Activated naive CD8-positive, alpha-beta T cell treated with anti-CD3 and anti-CD28 coated beads, Interleukin-2, amount 50 U/mL, for 24 hours (primary cell): ENCODE measurements at regions not wholly inside any gene's neighbourhood (a gene's known extent, or its start where the extent isn't known, plus 50 kb on each side); places are given as distances from the start of the nearest gene placed in this dataset.

Experiments used
- ATAC-seq: fragments of 150-1000 bp; cut with Tn5 transposase; one replicate; pipeline ENCODE4 v1.10.0; 2021
- DNase-seq: peaks from one replicate; pipeline ENCODE4 v3.0.0; 2021
- H3K27ac Mint-ChIP-seq: one replicate; pipeline ENCODE4 v1.8.0; 2021; ENCODE audit warnings: mild to moderate bottlenecking, mixed read lengths
- H3K27me3 Mint-ChIP-seq: one replicate; pipeline ENCODE4 v1.8.0; 2021; ENCODE audit warnings: mixed read lengths
- H3K36me3 Mint-ChIP-seq: one replicate; pipeline ENCODE4 v1.8.0; 2021; ENCODE audit warnings: low read depth, mixed read lengths
- H3K4me1 Mint-ChIP-seq: one replicate; pipeline ENCODE4 v1.8.0; 2021; ENCODE audit warnings: mixed read lengths
- H3K4me3 Mint-ChIP-seq: one replicate; pipeline ENCODE4 v1.8.0; 2021; ENCODE audit warnings: mild to moderate bottlenecking, moderate library complexity, mixed read lengths
- H3K9me3 Mint-ChIP-seq: one replicate; pipeline ENCODE4 v1.8.0; 2021; ENCODE audit warnings: mixed read lengths

- ATAC-seq (no peak), DNase-seq (no peak)
- H3K36me3 Mint-ChIP-seq: no peaks in the 10 kb centered on the region
- H3K4me3 Mint-ChIP-seq: no peak overlapping the region
- H3K9me3 Mint-ChIP-seq: no peaks in the 10 kb centered on the region
- no peak overlapping the region for H3K27ac Mint-ChIP-seq
- H3K27me3 Mint-ChIP-seq: no peaks in the 10 kb centered on the region
- no peaks in the 10 kb centered on the region for H3K4me1 Mint-ChIP-seq
These were observed 88.1 kb downstream of the HDGFL1 start for GRCh38 chr6:22657352-22657980.

DNA sequence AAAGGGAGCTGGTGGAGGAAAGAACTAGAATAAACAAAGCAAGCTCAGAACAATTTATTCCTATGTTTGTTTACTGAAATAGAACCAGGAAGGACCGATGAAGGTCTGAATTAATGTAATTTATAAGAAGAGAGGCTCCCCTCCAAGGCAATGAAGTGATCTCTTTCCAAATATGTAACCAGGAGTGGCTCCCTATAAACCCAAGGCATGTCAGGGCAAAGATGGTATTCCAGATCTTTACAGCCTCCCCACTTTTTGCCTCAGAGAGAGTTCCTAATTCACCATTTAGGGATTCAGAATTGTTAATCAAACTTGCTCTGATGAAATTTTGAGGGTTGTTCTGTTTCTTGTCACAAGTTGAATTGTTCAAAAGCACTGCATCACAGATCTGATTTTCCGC is 88.8 kb downstream of the HDGFL1 start:
- Mint-ChIP-seq H3K27ac (no peak overlapping the region), H3K4me3 (no peak overlapping the region), H3K36me3 (no peaks in the 10 kb centered on the region), H3K9me3 (peaks cover 5% of the 10 kb centered on the region), H3K4me1 (no peaks in the 10 kb centered on the region), H3K27me3 (no peaks in the 10 kb centered on the region)
- DNase-seq: no peak
- ATAC-seq: no peak

DNA sequence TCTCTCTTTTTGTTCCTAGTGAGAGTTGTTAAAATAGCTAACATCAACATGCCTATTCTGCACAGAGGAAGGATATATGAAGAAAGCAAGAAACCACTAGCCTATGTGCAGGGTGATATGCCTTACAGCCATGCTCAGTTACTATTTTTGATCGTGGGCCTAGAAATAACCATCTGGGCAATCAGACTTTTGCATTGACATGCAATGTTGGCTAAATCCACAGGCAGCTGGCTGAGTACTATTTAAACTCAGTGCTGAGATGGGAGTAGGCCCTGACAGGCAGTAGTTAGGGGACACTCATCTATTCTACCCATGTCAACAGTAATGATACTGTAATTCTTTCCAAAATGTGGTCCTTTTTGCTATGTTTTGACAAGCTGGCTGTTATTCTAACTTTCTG is 89.6 kb downstream of the HDGFL1 start:
- H3K27me3 Mint-ChIP-seq: no peaks in the 10 kb centered on the region
- no peak overlapping the region for H3K27ac Mint-ChIP-seq
- H3K9me3 Mint-ChIP-seq: peaks cover 5% of the 10 kb centered on the region
- DNase-seq: no peak
- ATAC-seq: no peak
- no peaks in the 10 kb centered on the region for H3K36me3 Mint-ChIP-seq
- no peaks in the 10 kb centered on the region for H3K4me1 Mint-ChIP-seq
- no peak overlapping the region for H3K4me3 Mint-ChIP-seq

- no peaks in the 10 kb centered on the region for H3K36me3 Mint-ChIP-seq
- no peak overlapping the region for H3K4me3 Mint-ChIP-seq
- H3K4me1 Mint-ChIP-seq: no peaks in the 10 kb centered on the region
- ATAC-seq (no peak), DNase-seq (no peak)
- H3K27me3 Mint-ChIP-seq: no peaks in the 10 kb centered on the region
- H3K27ac Mint-ChIP-seq: no peak overlapping the region
- H3K9me3 Mint-ChIP-seq: peaks cover 5% of the 10 kb centered on the region
These were observed 95.6 kb downstream of the HDGFL1 start for GRCh38 chr6:22664968-22665367.

DNA sequence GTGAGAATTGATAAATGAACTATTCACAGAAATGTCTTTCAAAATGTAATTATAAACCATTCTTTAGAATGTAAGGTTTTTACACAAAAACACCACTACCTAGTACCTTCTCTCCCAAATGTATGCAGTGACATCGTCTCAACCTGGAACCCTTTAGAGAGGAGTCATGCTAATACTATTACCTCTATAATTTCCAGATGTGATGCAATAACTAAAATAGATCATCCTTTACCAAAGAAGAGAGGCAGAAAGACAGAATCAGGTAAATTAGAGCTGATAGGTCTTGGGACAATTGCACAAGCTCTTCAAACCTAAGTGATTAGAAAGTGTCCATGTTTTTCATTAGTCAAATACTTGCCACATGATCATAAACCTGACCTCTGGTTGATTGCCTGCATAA is 96.7 kb downstream of the HDGFL1 start:
- no peaks in the 10 kb centered on the region for H3K4me1 Mint-ChIP-seq

DNA sequence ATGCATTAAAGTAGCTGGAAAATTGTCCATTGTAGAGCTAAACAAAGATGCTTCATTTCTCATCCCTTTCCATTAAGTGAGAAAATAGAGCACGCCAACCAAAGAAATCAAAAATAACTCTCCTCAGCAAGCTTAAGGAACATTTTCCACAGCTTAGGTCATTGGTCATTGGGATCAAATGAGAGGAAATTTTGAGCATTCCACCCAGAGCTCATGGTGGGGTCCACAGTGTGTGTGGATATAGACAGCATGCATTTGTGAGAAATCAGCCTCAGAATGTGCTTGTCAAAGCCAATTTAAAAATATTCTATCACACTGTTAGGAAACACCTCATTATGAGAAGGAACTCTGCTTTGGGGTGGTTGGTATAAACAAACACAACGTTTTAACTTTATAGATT is 97.2 kb downstream of the HDGFL1 start:
- no peak for DNase-seq
- Mint-ChIP-seq H3K27ac (no peak overlapping the region), H3K4me1 (no peaks in the 10 kb centered on the region), H3K36me3 (no peaks in the 10 kb centered on the region), H3K4me3 (no peak overlapping the region), H3K27me3 (no peaks in the 10 kb centered on the region), H3K9me3 (peaks cover 5% of the 10 kb centered on the region)
- ATAC-seq: no peak

More for the DNA sequence above, 96.7 kb downstream of the HDGFL1 start:
- no peak overlapping the region for H3K4me3 Mint-ChIP-seq
- ATAC-seq (no peak), DNase-seq (no peak)
- no peaks in the 10 kb centered on the region for H3K36me3 Mint-ChIP-seq
- no peak overlapping the region for H3K27ac Mint-ChIP-seq
- H3K27me3 Mint-ChIP-seq: no peaks in the 10 kb centered on the region
- peaks cover 5% of the 10 kb centered on the region for H3K9me3 Mint-ChIP-seq

DNA sequence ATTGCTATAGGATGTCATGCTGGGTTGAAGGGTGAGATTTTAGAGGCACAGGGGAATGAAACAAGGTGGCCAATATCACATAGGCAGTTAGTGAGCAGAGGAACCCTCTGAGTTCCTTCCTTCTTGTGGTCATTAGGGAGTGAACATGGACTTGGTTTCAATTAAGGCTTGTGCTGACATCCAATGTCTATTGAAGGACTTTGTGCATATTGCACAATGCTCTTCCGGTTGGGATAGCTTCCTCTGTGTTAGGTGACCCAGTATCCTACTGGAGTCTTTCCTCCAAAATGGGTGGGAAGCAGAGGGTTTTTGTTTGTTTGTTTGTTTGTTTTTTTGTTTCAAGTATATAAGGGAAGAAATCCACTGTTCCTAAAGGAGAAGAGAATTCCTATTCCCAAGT is 98.5 kb downstream of the HDGFL1 start:
- Mint-ChIP-seq H3K9me3 (peaks cover 1% of the 10 kb centered on the region), H3K27me3 (no peaks in the 10 kb centered on the region), H3K4me3 (no peak overlapping the region), H3K27ac (no peak overlapping the region), H3K36me3 (no peaks in the 10 kb centered on the region), H3K4me1 (no peaks in the 10 kb centered on the region)
- ATAC-seq (no peak), DNase-seq (no peak)

DNA sequence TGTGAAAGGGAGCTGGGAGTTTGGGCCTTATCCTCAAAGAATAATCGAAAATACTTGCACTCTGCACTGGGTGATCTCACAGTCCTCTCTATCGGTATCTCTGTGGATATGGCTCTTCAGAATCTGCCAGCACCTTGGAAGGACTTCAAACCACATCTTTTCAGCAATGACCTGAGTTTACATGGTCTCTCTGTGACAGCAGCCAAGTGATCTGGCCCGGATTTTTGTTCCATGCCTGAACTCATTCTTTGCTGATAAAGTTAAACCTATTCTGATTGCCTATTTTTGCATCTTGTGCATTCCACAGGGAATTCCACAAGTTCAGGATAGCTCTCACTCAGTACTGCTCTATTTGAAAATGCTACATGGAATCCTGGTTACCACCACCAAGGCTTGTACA is 98.9 kb downstream of the HDGFL1 start:
- Mint-ChIP-seq H3K9me3 (no peaks in the 10 kb centered on the region), H3K27ac (no peak overlapping the region), H3K4me3 (no peak overlapping the region), H3K36me3 (no peaks in the 10 kb centered on the region), H3K27me3 (no peaks in the 10 kb centered on the region), H3K4me1 (no peaks in the 10 kb centered on the region)
- ATAC-seq (no peak), DNase-seq (no peak)

GRCh38 chr6:22668717-22669116 is 99.4 kb downstream of the HDGFL1 start:
- Mint-ChIP-seq H3K36me3 (no peaks in the 10 kb centered on the region), H3K9me3 (no peaks in the 10 kb centered on the region), H3K27me3 (no peaks in the 10 kb centered on the region), H3K4me3 (no peak overlapping the region), H3K4me1 (no peaks in the 10 kb centered on the region), H3K27ac (no peak overlapping the region)
- no peak for DNase-seq
- no peak for ATAC-seq

GRCh38 chr6:22670605-22671004 is 101.2 kb downstream of the HDGFL1 start:
- peaks cover 2% of the 10 kb centered on the region for H3K9me3 Mint-ChIP-seq
- H3K4me1 Mint-ChIP-seq: no peaks in the 10 kb centered on the region
- H3K27ac Mint-ChIP-seq: no peak overlapping the region
- no peak overlapping the region for H3K4me3 Mint-ChIP-seq
- no peak for ATAC-seq
- no peaks in the 10 kb centered on the region for H3K36me3 Mint-ChIP-seq
- DNase-seq: no peak
- H3K27me3 Mint-ChIP-seq: no peaks in the 10 kb centered on the region

DNA sequence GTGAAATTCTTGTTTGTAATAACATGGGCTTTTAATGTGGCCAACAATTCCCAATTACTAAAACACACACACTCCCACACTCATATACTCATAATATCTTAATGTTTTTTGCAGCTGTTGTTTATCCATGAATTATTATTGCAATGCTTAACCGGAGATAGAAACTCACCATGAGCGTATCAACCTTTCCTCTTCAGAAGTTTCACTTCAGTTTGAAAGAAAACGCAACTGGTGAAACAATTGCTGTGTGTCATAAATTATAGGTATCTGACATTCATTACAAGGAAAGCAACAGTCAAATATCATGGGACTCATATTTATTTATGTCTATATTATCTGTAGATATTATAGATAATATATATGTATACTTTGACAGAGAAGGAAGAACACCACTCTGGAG is 104.1 kb downstream of the HDGFL1 start:
- Mint-ChIP-seq H3K4me3 (no peak overlapping the region), H3K9me3 (peaks cover 3% of the 10 kb centered on the region), H3K27me3 (no peaks in the 10 kb centered on the region), H3K36me3 (no peaks in the 10 kb centered on the region), H3K27ac (no peak overlapping the region), H3K4me1 (no peaks in the 10 kb centered on the region)
- ATAC-seq (no peak), DNase-seq (no peak)

- Mint-ChIP-seq H3K36me3 (no peaks in the 10 kb centered on the region), H3K27ac (no peak overlapping the region), H3K9me3 (peaks cover 7% of the 10 kb centered on the region), H3K4me1 (no peaks in the 10 kb centered on the region), H3K4me3 (no peak overlapping the region), H3K27me3 (no peaks in the 10 kb centered on the region)
- no peak for DNase-seq
- ATAC-seq: no peak
These were observed 111.6 kb downstream of the HDGFL1 start for GRCh38 chr6:22680950-22681349.

DNA sequence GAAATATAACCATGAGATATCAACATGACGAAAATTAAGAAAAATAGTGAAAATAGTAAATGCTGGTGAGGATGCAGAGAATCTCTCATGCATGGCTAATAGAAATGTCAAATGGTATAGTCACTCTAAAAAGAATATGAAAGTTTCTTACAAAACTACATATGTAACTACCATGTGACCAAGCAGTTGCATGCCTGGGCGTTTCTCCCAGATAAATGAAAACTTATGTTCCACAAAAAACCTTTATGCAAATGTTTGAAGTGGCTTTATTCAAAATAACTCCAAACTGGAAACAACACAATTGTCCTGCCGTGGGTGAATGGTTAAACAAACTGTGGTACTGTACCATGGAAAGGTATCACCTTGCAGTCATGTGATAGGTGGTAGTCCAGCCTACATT is 112.4 kb downstream of the HDGFL1 start:
- no peak for DNase-seq
- Mint-ChIP-seq H3K4me3 (no peak overlapping the region), H3K36me3 (no peaks in the 10 kb centered on the region), H3K4me1 (no peaks in the 10 kb centered on the region), H3K27me3 (no peaks in the 10 kb centered on the region), H3K27ac (no peak overlapping the region), H3K9me3 (peaks cover 7% of the 10 kb centered on the region)
- ATAC-seq: no peak

- no peaks in the 10 kb centered on the region for H3K36me3 Mint-ChIP-seq
- DNase-seq (no peak), ATAC-seq (no peak)
- H3K27me3 Mint-ChIP-seq: no peaks in the 10 kb centered on the region
- peaks cover 7% of the 10 kb centered on the region for H3K9me3 Mint-ChIP-seq
- H3K4me3 Mint-ChIP-seq: no peak overlapping the region
- no peaks in the 10 kb centered on the region for H3K4me1 Mint-ChIP-seq
- no peak overlapping the region for H3K27ac Mint-ChIP-seq
These were observed 113.6 kb downstream of the HDGFL1 start for GRCh38 chr6:22682979-22683378.

DNA sequence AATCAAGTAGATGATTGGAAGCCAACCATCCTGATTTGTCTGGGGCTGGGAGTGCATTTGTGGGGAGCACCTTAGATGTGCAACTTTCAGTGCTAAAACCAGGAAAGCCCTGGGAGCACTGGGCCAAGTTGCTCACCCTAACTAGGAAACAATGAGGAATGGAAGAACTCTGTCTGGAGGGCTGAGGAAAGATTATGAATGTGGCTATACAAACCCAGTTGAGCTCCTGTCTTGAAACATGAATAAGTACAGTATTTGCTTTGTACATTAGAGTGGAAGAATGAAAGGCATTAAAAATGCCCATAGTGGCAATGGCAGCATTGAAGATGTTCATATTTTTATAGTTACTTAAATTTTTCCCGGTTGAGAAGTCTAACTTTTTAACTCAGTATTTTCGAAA is 121.1 kb downstream of the HDGFL1 start:
- Mint-ChIP-seq H3K4me3 (no peak overlapping the region), H3K27ac (no peak overlapping the region), H3K27me3 (no peaks in the 10 kb centered on the region), H3K9me3 (peaks cover 4% of the 10 kb centered on the region), H3K36me3 (no peaks in the 10 kb centered on the region), H3K4me1 (no peaks in the 10 kb centered on the region)
- ATAC-seq: no peak
- DNase-seq: no peak

GRCh38 chr6:22694092-22694724 is 124.8 kb downstream of the HDGFL1 start:
- no peak for DNase-seq

More at GRCh38 chr6:22694092-22694724, 124.8 kb downstream of the HDGFL1 start:
- Mint-ChIP-seq H3K27me3 (no peaks in the 10 kb centered on the region), H3K36me3 (no peaks in the 10 kb centered on the region), H3K4me1 (no peaks in the 10 kb centered on the region), H3K9me3 (peaks cover 4% of the 10 kb centered on the region), H3K27ac (no peak overlapping the region), H3K4me3 (no peak overlapping the region)
- no peak for ATAC-seq
